ENCODE measurements at regions not wholly inside any gene's neighbourhood (a gene's known extent, or its start where the extent isn't known, plus 50 kb on each side); places are given as distances from the start of the nearest gene placed in this dataset.

DNA sequence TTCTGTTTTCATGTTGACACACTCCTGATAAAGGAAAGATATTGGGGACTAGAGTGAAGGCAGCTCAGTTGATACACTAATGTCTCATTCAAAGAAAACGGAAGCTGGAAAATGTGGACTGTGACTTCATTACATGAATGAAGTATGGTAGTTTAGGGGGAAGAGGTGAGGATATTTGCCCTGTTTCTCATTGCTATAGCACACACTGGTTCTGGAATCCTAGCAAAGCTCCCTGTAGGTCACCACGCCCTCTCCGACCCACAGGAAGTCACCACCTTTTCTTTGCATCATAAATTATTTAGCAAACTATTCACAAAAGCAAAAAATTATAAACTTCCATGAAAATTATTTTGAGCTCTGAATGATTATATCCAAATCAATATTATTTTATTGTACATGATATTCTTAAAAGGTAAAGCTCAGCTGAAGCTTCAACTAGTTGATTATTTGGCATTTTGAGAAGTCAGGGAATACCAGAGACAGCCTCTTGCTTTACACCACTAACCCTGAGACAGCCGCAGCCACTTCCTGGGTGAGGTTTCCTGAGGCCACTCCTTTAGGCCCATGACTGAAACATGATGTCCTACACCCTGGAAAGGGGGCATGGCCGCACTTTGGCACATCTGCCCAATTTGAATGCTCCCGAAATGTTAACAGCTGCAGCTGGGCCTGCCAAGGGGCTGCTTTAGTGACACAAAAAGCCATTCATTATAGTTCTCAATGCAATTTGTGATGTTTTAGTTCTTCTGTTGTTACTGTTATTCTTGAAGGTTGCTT lies 50.0 kb upstream of the WDFY2 start:
- no peaks in the 10 kb centered on the region for H3K9me3 ChIP-seq (ENCODE audit: control insufficient read depth, insufficient read depth, low read length)
- WGBS (ENCODE audit: insufficient coverage), result 43% methylated on average over 2 of the region's 6 CpGs
- no peak overlapping the region for H3K4me3 ChIP-seq (ENCODE audit: low read depth, low read length)
- H3K36me3 ChIP-seq (ENCODE audit: control insufficient read depth, insufficient read depth, low read length), result no peaks in the 10 kb centered on the region
- H3K27me3 ChIP-seq (ENCODE audit: control insufficient read depth, insufficient read depth, low read length), result no peaks in the 10 kb centered on the region
- DNase-seq (ENCODE audit: low read depth in 4 of 6, low spot score in 6 of 6), result no peak
- peaks cover 3% of the 10 kb centered on the region for H3K4me1 ChIP-seq (ENCODE audit: control insufficient read depth, insufficient read depth, low read length)
- no peak overlapping the region for H3K27ac ChIP-seq (ENCODE audit: low read depth, low read length)
